ENCODE measurements at regions not wholly inside any gene's neighbourhood (a gene's known extent, or its start where the extent isn't known, plus 50 kb on each side); places are given as distances from the start of the nearest gene placed in this dataset.
"Not testable (repeated sequence)": the region's sequence is repeated elsewhere in the genome, so short reads cannot be mapped to it uniquely, and the experiment has no call there.

GRCh38 chr2:188000189-188000588, 291.5 kb upstream of the GULP1 start:
- no peak for DNase-seq

GRCh38 chr2:188003800-188004199, 287.9 kb upstream of the GULP1 start:
- DNase-seq: no peak

- DNase-seq: no peak
Measured at GRCh38 chr2:188013767-188014166, 277.9 kb upstream of the GULP1 start.

GRCh38 chr2:188016917-188017316, 274.8 kb upstream of the GULP1 start:
- DNase-seq: no peak

- no peak for DNase-seq
Measured at GRCh38 chr2:188022389-188022788, 269.3 kb upstream of the GULP1 start.

- no peak for DNase-seq
Measured at GRCh38 chr2:188023035-188023434, 268.6 kb upstream of the GULP1 start.

GRCh38 chr2:188024811-188025210, 266.9 kb upstream of the GULP1 start:
- no peak for DNase-seq

- DNase-seq: no peak
Measured at GRCh38 chr2:188028739-188029138, 262.9 kb upstream of the GULP1 start.

GRCh38 chr2:188032306-188032705, 259.4 kb upstream of the GULP1 start:
- DNase-seq: no peak

- no peak for DNase-seq
Measured at GRCh38 chr2:188032786-188033185, 258.9 kb upstream of the GULP1 start.

GRCh38 chr2:188033240-188033639, 258.4 kb upstream of the GULP1 start:
- DNase-seq: not testable (repeated sequence)

GRCh38 chr2:188034102-188034501, 257.6 kb upstream of the GULP1 start:
- not testable (repeated sequence) for DNase-seq

- DNase-seq: not testable (repeated sequence)
Measured at GRCh38 chr2:188035377-188035776, 256.3 kb upstream of the GULP1 start.

- not testable (repeated sequence) for DNase-seq
Measured at GRCh38 chr2:188036786-188037185, 254.9 kb upstream of the GULP1 start.

GRCh38 chr2:188039307-188039706, 252.4 kb upstream of the GULP1 start:
- DNase-seq: no peak

GRCh38 chr2:188042412-188042811, 249.3 kb upstream of the GULP1 start:
- no peak for DNase-seq

- DNase-seq: no peak
Measured at GRCh38 chr2:188045016-188045415, 246.7 kb upstream of the GULP1 start.

GRCh38 chr2:188046437-188046836, 245.2 kb upstream of the GULP1 start:
- no peak for DNase-seq

- DNase-seq: no peak
Measured at GRCh38 chr2:188047735-188048134, 243.9 kb upstream of the GULP1 start.

- no peak for DNase-seq
Measured at GRCh38 chr2:188050726-188051125, 240.9 kb upstream of the GULP1 start.

GRCh38 chr2:188051706-188052105, 240.0 kb upstream of the GULP1 start:
- DNase-seq: no peak

- no peak for DNase-seq
Measured at GRCh38 chr2:188065386-188065785, 226.3 kb upstream of the GULP1 start.

- DNase-seq: no peak
Measured at GRCh38 chr2:188068093-188068492, 223.6 kb upstream of the GULP1 start.

- DNase-seq: no peak
Measured at GRCh38 chr2:188076149-188077056, 215.3 kb upstream of the GULP1 start.

GRCh38 chr2:188077757-188078156, 213.9 kb upstream of the GULP1 start:
- DNase-seq: no peak
